ENCODE measurements at regions not wholly inside any gene's neighbourhood (a gene's known extent, or its start where the extent isn't known, plus 50 kb on each side); places are given as distances from the start of the nearest gene placed in this dataset.
"Not testable (repeated sequence)": the region's sequence is repeated elsewhere in the genome, so short reads cannot be mapped to it uniquely, and the experiment has no call there.

GRCh38 chr1:120357046-120357445, 57.8 kb upstream of the NBPF8 start:
- not testable (repeated sequence) for H4K12ac ChIP-seq (ENCODE audit: low read depth, low read length); H2AFZ ChIP-seq (ENCODE audit: insufficient read depth, low read length, poor library complexity); H3K4me3 ChIP-seq (ENCODE audit: low read depth, low read length); H3K4ac ChIP-seq (ENCODE audit: low read depth, low read length); H3K27me3 ChIP-seq (ENCODE audit: insufficient read depth, low read length); H3K9me3 ChIP-seq (ENCODE audit: insufficient read depth, low read depth, low read length); H2BK5ac ChIP-seq (ENCODE audit: low read depth, low read length, poor library complexity); H3K9ac ChIP-seq (ENCODE audit: low read length); H2BK12ac ChIP-seq (ENCODE audit: low read length); H2BK120ac ChIP-seq (ENCODE audit: insufficient read depth, low read length, poor library complexity); H3K79me1 ChIP-seq (ENCODE audit: low read length); H3K36me3 ChIP-seq (ENCODE audit: control insufficient read depth in 1 of 2, insufficient read depth in 2 of 2, low read length in 2 of 2); H3K23ac ChIP-seq (ENCODE audit: low read length); H3K14ac ChIP-seq (ENCODE audit: low read length); H3K27ac ChIP-seq (ENCODE audit: low read depth, low read length); H3K18ac ChIP-seq (ENCODE audit: low read length); H3K79me2 ChIP-seq (ENCODE audit: control insufficient read depth, insufficient read depth, low read length, poor library complexity); H4K91ac ChIP-seq (ENCODE audit: low read depth, low read length); H4K8ac ChIP-seq (ENCODE audit: low read depth, low read length); H2AK5ac ChIP-seq (ENCODE audit: low read length); H3K4me2 ChIP-seq (ENCODE audit: low read length); H3K4me1 ChIP-seq (ENCODE audit: control insufficient read depth in 1 of 2, insufficient read depth in 2 of 2, low read length in 2 of 2)
- WGBS (ENCODE audit: extremely low coverage, insufficient coverage, insufficient read length), result no CpG with 5 or more reads among the region's 4 CpGs
- DNase-seq, result peak; percentile 16 to 55

GRCh38 chr1:120356170-120356569, 58.7 kb upstream of the NBPF8 start:
- H4K12ac ChIP-seq (ENCODE audit: low read depth, low read length); H2BK120ac ChIP-seq (ENCODE audit: insufficient read depth, low read length, poor library complexity); H3K79me1 ChIP-seq (ENCODE audit: low read length); H2BK5ac ChIP-seq (ENCODE audit: low read depth, low read length, poor library complexity); H4K8ac ChIP-seq (ENCODE audit: low read depth, low read length); H3K9ac ChIP-seq (ENCODE audit: low read length); H3K27me3 ChIP-seq (ENCODE audit: insufficient read depth, low read length); H3K27ac ChIP-seq (ENCODE audit: low read depth, low read length); H2AK5ac ChIP-seq (ENCODE audit: low read length); DNase-seq; H2AFZ ChIP-seq (ENCODE audit: insufficient read depth, low read length, poor library complexity); H3K36me3 ChIP-seq (ENCODE audit: control insufficient read depth in 1 of 2, insufficient read depth in 2 of 2, low read length in 2 of 2); H3K14ac ChIP-seq (ENCODE audit: low read length); H3K79me2 ChIP-seq (ENCODE audit: control insufficient read depth, insufficient read depth, low read length, poor library complexity); H3K9me3 ChIP-seq (ENCODE audit: insufficient read depth, low read depth, low read length); H3K23ac ChIP-seq (ENCODE audit: low read length); H3K18ac ChIP-seq (ENCODE audit: low read length); H3K4me1 ChIP-seq (ENCODE audit: control insufficient read depth in 1 of 2, insufficient read depth in 2 of 2, low read length in 2 of 2); H2BK12ac ChIP-seq (ENCODE audit: low read length); H4K91ac ChIP-seq (ENCODE audit: low read depth, low read length); H3K4me2 ChIP-seq (ENCODE audit: low read length); H3K4ac ChIP-seq (ENCODE audit: low read depth, low read length); H3K4me3 ChIP-seq (ENCODE audit: low read depth, low read length): not testable (repeated sequence)
- WGBS (ENCODE audit: extremely low coverage, insufficient coverage, insufficient read length), result no CpG with 5 or more reads among the region's 8 CpGs

GRCh38 chr1:120354618-120355184, 60.1 kb upstream of the NBPF8 start:
- WGBS (ENCODE audit: extremely low coverage, insufficient coverage, insufficient read length), result no CpG with 5 or more reads among the region's 30 CpGs
- H3K9ac ChIP-seq (ENCODE audit: low read length); H3K79me2 ChIP-seq (ENCODE audit: control insufficient read depth, insufficient read depth, low read length, poor library complexity); H2BK12ac ChIP-seq (ENCODE audit: low read length); H3K4me1 ChIP-seq (ENCODE audit: control insufficient read depth in 1 of 2, insufficient read depth in 2 of 2, low read length in 2 of 2); H2BK120ac ChIP-seq (ENCODE audit: insufficient read depth, low read length, poor library complexity); H4K8ac ChIP-seq (ENCODE audit: low read depth, low read length); H3K36me3 ChIP-seq (ENCODE audit: control insufficient read depth in 1 of 2, insufficient read depth in 2 of 2, low read length in 2 of 2); H3K4ac ChIP-seq (ENCODE audit: low read depth, low read length); H3K18ac ChIP-seq (ENCODE audit: low read length); H3K27me3 ChIP-seq (ENCODE audit: insufficient read depth, low read length); H3K4me3 ChIP-seq (ENCODE audit: low read depth, low read length); H4K12ac ChIP-seq (ENCODE audit: low read depth, low read length); H3K79me1 ChIP-seq (ENCODE audit: low read length); H2AFZ ChIP-seq (ENCODE audit: insufficient read depth, low read length, poor library complexity); H2AK5ac ChIP-seq (ENCODE audit: low read length); H3K23ac ChIP-seq (ENCODE audit: low read length); H3K14ac ChIP-seq (ENCODE audit: low read length); H3K9me3 ChIP-seq (ENCODE audit: insufficient read depth, low read depth, low read length); H4K91ac ChIP-seq (ENCODE audit: low read depth, low read length); H2BK5ac ChIP-seq (ENCODE audit: low read depth, low read length, poor library complexity); H3K27ac ChIP-seq (ENCODE audit: low read depth, low read length); H3K4me2 ChIP-seq (ENCODE audit: low read length): not testable (repeated sequence)
- peak; percentile 62 to 71 for DNase-seq

GRCh38 chr1:120342231-120343073, 72.4 kb upstream of the NBPF8 start:
- not testable (repeated sequence) for H3K79me2 ChIP-seq (ENCODE audit: control insufficient read depth, insufficient read depth, low read length, poor library complexity); H3K4me2 ChIP-seq (ENCODE audit: low read length); H3K4me3 ChIP-seq (ENCODE audit: low read depth, low read length); H4K12ac ChIP-seq (ENCODE audit: low read depth, low read length); H3K36me3 ChIP-seq (ENCODE audit: control insufficient read depth in 1 of 2, insufficient read depth in 2 of 2, low read length in 2 of 2); H2AFZ ChIP-seq (ENCODE audit: insufficient read depth, low read length, poor library complexity); H3K9me3 ChIP-seq (ENCODE audit: insufficient read depth, low read depth, low read length); H3K18ac ChIP-seq (ENCODE audit: low read length); H4K8ac ChIP-seq (ENCODE audit: low read depth, low read length); H3K4me1 ChIP-seq (ENCODE audit: control insufficient read depth in 1 of 2, insufficient read depth in 2 of 2, low read length in 2 of 2); H3K14ac ChIP-seq (ENCODE audit: low read length); H3K4ac ChIP-seq (ENCODE audit: low read depth, low read length); H2AK5ac ChIP-seq (ENCODE audit: low read length); H3K27ac ChIP-seq (ENCODE audit: low read depth, low read length); H3K23ac ChIP-seq (ENCODE audit: low read length); H2BK12ac ChIP-seq (ENCODE audit: low read length); H2BK5ac ChIP-seq (ENCODE audit: low read depth, low read length, poor library complexity); H2BK120ac ChIP-seq (ENCODE audit: insufficient read depth, low read length, poor library complexity); H3K27me3 ChIP-seq (ENCODE audit: insufficient read depth, low read length); H3K79me1 ChIP-seq (ENCODE audit: low read length); H4K91ac ChIP-seq (ENCODE audit: low read depth, low read length); H3K9ac ChIP-seq (ENCODE audit: low read length)
- WGBS (ENCODE audit: extremely low coverage, insufficient coverage, insufficient read length), result no CpG with 5 or more reads among the region's 44 CpGs
- peak in 1 of 2 donors; percentile 1 for DNase-seq
